Ovary (tissue), 3 donors: ENCODE measurements at regions not wholly inside any gene's neighbourhood (a gene's known extent, or its start where the extent isn't known, plus 50 kb on each side); places are given as distances from the start of the nearest gene placed in this dataset.

Experiments used
- POLR2A ChIP-seq: fragments of 450-650 bp; IDR thresholded peaks from one replicate; pipeline ENCODE4 v1.6.1; 2017; ENCODE audit warnings: antibody characterized with exemption, mild to moderate bottlenecking, moderate library complexity
- TF ChIP-seq, protein P1 (sequence below), 3 donors: fragments of 450-650 bp in 2 of 3; fragments of 200-600 bp in 1 of 3; IDR thresholded peaks; one replicate each; pipeline versions ENCODE4 v1.5.1 to v1.8.0; 2016 to 2022; ENCODE audit warnings: antibody characterized with exemption in 3 of 3, mild to moderate bottlenecking in 1 of 3
- donor health status: DM: no; HTN: no; CAD: no.

DNA sequence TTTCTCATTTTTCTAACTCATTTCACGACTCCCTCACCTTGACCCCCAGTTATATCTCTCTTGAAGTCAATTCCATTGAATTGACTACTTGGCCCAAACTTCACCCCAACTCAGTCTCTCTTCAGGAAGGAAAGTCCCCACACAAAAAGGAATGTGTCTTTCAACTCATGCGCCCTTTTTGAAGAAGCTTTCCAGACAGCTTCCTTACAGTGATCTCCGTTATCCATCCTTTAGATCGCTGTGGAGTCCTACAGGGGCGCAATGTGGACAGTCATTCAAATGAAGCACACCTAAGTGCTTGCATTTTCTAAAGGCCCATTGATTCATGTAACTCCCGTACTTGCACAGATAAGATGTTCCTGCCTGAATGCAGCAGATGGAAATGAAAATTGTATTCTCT lies 101.1 kb upstream of the VPREB1 start:
- no peak for TF ChIP-seq POLR2A
- TF ChIP-seq, protein P1, sequence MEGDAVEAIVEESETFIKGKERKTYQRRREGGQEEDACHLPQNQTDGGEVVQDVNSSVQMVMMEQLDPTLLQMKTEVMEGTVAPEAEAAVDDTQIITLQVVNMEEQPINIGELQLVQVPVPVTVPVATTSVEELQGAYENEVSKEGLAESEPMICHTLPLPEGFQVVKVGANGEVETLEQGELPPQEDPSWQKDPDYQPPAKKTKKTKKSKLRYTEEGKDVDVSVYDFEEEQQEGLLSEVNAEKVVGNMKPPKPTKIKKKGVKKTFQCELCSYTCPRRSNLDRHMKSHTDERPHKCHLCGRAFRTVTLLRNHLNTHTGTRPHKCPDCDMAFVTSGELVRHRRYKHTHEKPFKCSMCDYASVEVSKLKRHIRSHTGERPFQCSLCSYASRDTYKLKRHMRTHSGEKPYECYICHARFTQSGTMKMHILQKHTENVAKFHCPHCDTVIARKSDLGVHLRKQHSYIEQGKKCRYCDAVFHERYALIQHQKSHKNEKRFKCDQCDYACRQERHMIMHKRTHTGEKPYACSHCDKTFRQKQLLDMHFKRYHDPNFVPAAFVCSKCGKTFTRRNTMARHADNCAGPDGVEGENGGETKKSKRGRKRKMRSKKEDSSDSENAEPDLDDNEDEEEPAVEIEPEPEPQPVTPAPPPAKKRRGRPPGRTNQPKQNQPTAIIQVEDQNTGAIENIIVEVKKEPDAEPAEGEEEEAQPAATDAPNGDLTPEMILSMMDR (IDR thresholded peaks at IDR 0.05) = no peak
